GM06990 (cell line): ENCODE measurements at regions not wholly inside any gene's neighbourhood (a gene's known extent, or its start where the extent isn't known, plus 50 kb on each side); places are given as distances from the start of the nearest gene placed in this dataset.

Experiments used
- DNase-seq: peaks from one replicate; pipeline ENCODE4 v3.0.0-alpha.2; 2011; ENCODE audit not compliant: insufficient read length; ENCODE audit errors: extremely low read depth
- H3K27me3 ChIP-seq: replicated peaks from 2 replicates; pipeline ENCODE4 v1.6.0; 2011; ENCODE audit warnings: low read length; ENCODE audit not compliant: control insufficient read depth, insufficient read depth
- H3K36me3 ChIP-seq: 2 replicates; pipeline ENCODE4 v1.5.1; 2011; ENCODE audit warnings: low read length; ENCODE audit not compliant: control insufficient read depth, insufficient read depth
- H3K4me3 ChIP-seq: replicated peaks from 2 replicates; pipeline ENCODE4 v1.5.1; 2011; ENCODE audit warnings: low read depth, mild to moderate bottlenecking, control low read depth, low read length
- TF ChIP-seq, protein P1 (sequence below): IDR thresholded peaks from 2 replicates; pipeline ENCODE4 v1.5.1; 2011; ENCODE audit warnings: low read length, control low read depth, mild to moderate bottlenecking, inconsistent platforms; ENCODE audit not compliant: insufficient read depth, poor library complexity, severe bottlenecking

DNA sequence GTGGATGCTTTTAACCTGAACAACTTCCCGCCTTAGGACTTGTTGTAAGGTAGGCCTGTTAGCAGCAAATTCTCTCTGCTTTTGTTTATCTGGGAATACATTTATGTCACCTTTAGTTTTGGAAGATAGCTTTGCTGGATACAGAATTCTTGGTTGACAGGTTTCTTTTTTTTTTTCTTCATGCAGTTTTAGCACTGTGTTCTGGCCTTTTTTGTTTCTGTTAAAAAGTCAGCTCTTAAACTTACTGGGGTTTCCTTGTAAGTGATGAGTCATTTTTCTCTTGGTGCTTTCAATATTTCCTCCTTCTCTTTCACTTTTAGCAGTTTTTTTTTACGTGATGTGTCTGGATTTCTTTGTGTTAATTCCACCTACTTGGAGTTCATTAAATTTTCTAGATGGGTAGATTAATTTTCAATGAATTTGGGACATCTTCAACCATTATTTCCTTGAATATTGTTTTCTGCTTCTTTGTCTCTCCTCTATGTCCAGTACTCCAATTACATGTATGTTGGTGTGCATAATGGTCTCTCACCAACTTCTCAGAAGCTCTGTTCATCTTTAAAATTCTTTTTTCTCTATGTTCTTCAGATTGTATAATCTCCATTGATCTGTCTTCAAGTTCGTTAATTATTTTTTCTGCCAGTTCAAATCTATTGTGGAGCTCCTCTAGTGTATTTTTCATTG, 188.2 kb upstream of the ZNF536 start:
- no peak for DNase-seq
- H3K27me3 ChIP-seq = no peaks in the 10 kb centered on the region
- H3K4me3 ChIP-seq = no peak overlapping the region

GRCh38 chr19:30202060-30202600, 170.1 kb upstream of the ZNF536 start:
- TF ChIP-seq, protein P1, sequence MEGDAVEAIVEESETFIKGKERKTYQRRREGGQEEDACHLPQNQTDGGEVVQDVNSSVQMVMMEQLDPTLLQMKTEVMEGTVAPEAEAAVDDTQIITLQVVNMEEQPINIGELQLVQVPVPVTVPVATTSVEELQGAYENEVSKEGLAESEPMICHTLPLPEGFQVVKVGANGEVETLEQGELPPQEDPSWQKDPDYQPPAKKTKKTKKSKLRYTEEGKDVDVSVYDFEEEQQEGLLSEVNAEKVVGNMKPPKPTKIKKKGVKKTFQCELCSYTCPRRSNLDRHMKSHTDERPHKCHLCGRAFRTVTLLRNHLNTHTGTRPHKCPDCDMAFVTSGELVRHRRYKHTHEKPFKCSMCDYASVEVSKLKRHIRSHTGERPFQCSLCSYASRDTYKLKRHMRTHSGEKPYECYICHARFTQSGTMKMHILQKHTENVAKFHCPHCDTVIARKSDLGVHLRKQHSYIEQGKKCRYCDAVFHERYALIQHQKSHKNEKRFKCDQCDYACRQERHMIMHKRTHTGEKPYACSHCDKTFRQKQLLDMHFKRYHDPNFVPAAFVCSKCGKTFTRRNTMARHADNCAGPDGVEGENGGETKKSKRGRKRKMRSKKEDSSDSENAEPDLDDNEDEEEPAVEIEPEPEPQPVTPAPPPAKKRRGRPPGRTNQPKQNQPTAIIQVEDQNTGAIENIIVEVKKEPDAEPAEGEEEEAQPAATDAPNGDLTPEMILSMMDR = no peak
- Histone ChIP-seq H3K27me3 (no peaks in the 10 kb centered on the region), H3K36me3 (no peaks in the 10 kb centered on the region), H3K4me3 (no peak overlapping the region)
- no peak for DNase-seq

More for the DNA sequence above, 188.2 kb upstream of the ZNF536 start:
- TF ChIP-seq, protein P1 = no peak
- no peaks in the 10 kb centered on the region for H3K36me3 ChIP-seq

GRCh38 chr19:30204721-30205120, 167.5 kb upstream of the ZNF536 start:
- Histone ChIP-seq H3K4me3 (no peak overlapping the region), H3K36me3 (no peaks in the 10 kb centered on the region), H3K27me3 (no peaks in the 10 kb centered on the region)
- DNase-seq = no peak
- TF ChIP-seq, protein P1 = no peak

DNA sequence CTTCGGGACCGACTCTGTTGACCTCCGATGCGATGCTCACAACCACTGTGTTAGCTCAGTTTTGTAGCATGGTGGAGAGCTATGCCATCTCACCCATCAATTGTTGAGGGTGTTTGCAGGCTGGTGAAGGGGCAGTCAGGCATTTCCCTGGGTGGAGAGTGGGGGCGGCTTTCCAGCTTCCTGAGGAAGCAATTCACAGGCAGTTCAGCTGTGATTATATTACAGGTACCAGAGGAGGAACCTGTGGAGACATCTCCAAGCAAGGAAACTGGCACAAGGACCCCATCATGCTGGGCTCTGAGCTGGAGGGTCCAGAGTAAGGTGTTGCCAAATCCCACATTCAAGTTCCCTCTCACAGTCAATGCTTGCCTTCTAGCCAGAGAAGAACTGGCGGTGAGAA, 166.0 kb upstream of the ZNF536 start:
- no peaks in the 10 kb centered on the region for H3K36me3 ChIP-seq
- no peak overlapping the region for H3K4me3 ChIP-seq
- TF ChIP-seq, protein P1 = no peak
- no peaks in the 10 kb centered on the region for H3K27me3 ChIP-seq
- DNase-seq = no peak

DNA sequence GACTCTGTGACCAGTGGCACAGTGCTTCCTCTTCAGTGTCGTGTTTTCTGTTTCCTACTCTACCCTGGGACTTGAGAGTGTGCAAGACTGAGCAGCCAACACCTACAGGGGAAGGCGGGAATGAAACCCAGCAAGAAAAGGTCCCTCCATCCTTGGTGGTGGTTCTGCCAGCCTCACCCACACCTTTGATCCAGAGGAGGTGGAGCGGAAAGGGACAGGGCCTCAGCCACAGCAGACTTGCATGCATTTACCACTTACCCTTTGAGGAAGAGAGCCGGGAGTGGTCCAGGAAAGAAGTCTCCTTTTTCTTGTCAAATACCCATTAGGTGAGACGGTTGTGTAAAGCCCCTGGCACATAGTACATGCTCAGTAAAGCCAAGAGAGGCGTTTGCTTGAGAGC, 164.8 kb upstream of the ZNF536 start:
- Histone ChIP-seq H3K4me3 (no peak overlapping the region), H3K27me3 (no peaks in the 10 kb centered on the region), H3K36me3 (no peaks in the 10 kb centered on the region)
- TF ChIP-seq, protein P1 = no peak
- no peak for DNase-seq

DNA sequence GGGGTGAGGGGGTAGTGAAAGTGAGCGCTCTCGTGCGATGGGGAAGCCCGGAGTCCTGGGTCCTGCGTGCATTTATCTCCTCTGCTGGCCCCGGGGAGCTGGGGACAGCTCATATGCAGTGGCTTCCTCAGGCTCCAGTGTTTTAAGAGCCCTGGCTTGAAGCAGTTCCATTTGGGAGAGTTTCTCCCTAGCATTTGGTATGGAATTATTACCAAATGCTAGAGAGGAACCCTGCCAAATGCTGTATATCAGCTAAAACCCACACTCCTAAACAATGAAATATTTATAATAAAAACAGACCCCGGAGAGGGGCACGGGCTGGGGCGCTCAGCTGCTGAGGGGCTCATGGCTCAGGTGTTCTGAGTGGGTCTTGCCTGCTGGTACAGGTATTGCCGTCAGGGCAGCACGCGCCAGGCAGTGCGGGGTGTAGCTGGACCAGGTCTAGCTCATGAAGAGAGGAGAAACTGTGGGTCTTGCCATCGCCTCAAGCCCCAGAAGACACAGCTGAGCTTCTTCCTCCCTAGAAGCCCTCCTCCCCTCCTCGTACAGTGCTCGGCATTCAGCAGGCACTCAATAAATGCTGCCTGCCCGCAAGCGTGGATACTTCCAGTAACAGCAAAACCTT, 163.6 kb upstream of the ZNF536 start:
- Histone ChIP-seq H3K27me3 (no peaks in the 10 kb centered on the region), H3K4me3 (no peak overlapping the region), H3K36me3 (no peaks in the 10 kb centered on the region)
- DNase-seq = no peak
- TF ChIP-seq, protein P1 = no peak
